Tibial artery (tissue), 4 donors: ENCODE measurements at regions not wholly inside any gene's neighbourhood (a gene's known extent, or its start where the extent isn't known, plus 50 kb on each side); places are given as distances from the start of the nearest gene placed in this dataset.

Source experiments
- DNase-seq, 2 donors: peaks; one replicate each; pipeline ENCODE4 v3.0.0-alpha.2; 2019
- H3K27ac ChIP-seq, 2 donors: fragments of 200-600 bp; sonication (generic) in 1 of 2; 1 replicate in 1 of 2; 2 replicates in 1 of 2; pipeline ENCODE4 v1.5.1; 2018 to 2019; ENCODE audit warnings: mild to moderate bottlenecking in 1 of 2
- H3K27me3 ChIP-seq, 2 donors: fragments of 200-600 bp; sonication (generic) in 1 of 2; one replicate each; pipeline versions ENCODE4 v1.5.1 to v1.6.0; 2016 to 2019
- H3K36me3 ChIP-seq, 3 donors: fragments of 200-600 bp; sonication (generic) in 2 of 3; one replicate each; pipeline ENCODE4 v1.5.1; 2016 to 2019; ENCODE audit warnings: mild to moderate bottlenecking in 2 of 3
- H3K4me1 ChIP-seq, 4 donors: fragments of 200-600 bp; sonication (generic) in 2 of 4; 1 replicate in 3 of 4; 2 replicates in 1 of 4; pipeline ENCODE4 v1.5.1; 2016 to 2019
- H3K4me3 ChIP-seq, 2 donors: fragments of 200-600 bp; sonication (generic) in 1 of 2; 1 replicate in 1 of 2; 2 replicates in 1 of 2; pipeline ENCODE4 v1.5.1; 2018 to 2019; ENCODE audit warnings: mild to moderate bottlenecking in 2 of 2
- H3K9me3 ChIP-seq, 3 donors: fragments of 200-600 bp; sonication (generic) in 1 of 3; one replicate each; pipeline ENCODE4 v1.5.1; 2016 to 2019
- intact Hi-C: fragments of 100-400 bp; cut with DNase I; formaldehyde crosslinking; loops from one replicate; pipeline ENCODE4 v1.15.0; 2023; ENCODE audit warnings: low total_unique reads
- TF ChIP-seq, protein P1 (sequence below), 2 experiments: fragments of 200-600 bp in 1 of 2; fragments of 450-650 bp in 1 of 2; IDR thresholded peaks; one replicate each; pipeline ENCODE4 v1.5.1; 2017 to 2019; ENCODE audit warnings: antibody characterized with exemption in 2 of 2, mild to moderate bottlenecking in 1 of 2, moderate library complexity in 1 of 2

GRCh38 chr2:82675186-82675585, 1783.9 kb downstream of the SUCLG1 start:
- TF ChIP-seq, protein P1, sequence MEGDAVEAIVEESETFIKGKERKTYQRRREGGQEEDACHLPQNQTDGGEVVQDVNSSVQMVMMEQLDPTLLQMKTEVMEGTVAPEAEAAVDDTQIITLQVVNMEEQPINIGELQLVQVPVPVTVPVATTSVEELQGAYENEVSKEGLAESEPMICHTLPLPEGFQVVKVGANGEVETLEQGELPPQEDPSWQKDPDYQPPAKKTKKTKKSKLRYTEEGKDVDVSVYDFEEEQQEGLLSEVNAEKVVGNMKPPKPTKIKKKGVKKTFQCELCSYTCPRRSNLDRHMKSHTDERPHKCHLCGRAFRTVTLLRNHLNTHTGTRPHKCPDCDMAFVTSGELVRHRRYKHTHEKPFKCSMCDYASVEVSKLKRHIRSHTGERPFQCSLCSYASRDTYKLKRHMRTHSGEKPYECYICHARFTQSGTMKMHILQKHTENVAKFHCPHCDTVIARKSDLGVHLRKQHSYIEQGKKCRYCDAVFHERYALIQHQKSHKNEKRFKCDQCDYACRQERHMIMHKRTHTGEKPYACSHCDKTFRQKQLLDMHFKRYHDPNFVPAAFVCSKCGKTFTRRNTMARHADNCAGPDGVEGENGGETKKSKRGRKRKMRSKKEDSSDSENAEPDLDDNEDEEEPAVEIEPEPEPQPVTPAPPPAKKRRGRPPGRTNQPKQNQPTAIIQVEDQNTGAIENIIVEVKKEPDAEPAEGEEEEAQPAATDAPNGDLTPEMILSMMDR (IDR thresholded peaks at IDR 0.05), result no peak
- Histone ChIP-seq H3K36me3 (no peaks in the 10 kb centered on the region), H3K4me1 (no peaks in the 10 kb centered on the region), H3K27me3 (no peaks in the 10 kb centered on the region), H3K9me3 (no peaks in the 10 kb centered on the region), H3K27ac (no peak overlapping the region), H3K4me3 (no peak overlapping the region)
- no peak for DNase-seq
- intact Hi-C loops, result no loop called here

DNA sequence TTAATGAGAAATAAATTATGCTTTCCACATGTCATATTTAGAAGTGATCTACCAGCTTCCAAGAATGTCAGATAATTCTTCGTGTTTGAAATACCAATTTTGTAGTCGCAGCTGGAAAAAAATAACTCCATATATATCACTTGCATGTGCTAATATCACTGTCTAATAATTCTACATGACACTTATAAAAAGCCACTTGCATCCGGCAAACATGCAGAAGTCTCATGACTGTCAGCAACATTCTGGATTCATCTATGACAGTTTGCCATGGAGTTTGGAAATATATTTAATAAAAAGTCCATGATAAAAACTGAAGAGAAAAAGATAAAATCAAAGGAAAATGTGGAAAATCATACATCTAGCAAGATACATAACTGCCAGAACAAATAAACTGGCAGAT, 1784.4 kb downstream of the SUCLG1 start:
- Histone ChIP-seq H3K9me3 (no peaks in the 10 kb centered on the region), H3K4me3 (no peak overlapping the region), H3K36me3 (no peaks in the 10 kb centered on the region), H3K27me3 (no peaks in the 10 kb centered on the region), H3K27ac (no peak overlapping the region), H3K4me1 (no peaks in the 10 kb centered on the region)
- TF ChIP-seq, protein P1 (IDR thresholded peaks at IDR 0.05), result no peak
- intact Hi-C loops, result no loop called here
- DNase-seq, result no peak

- TF ChIP-seq, protein P1 (IDR thresholded peaks at IDR 0.05), result no peak
- intact Hi-C loops, result no loop called here
- Histone ChIP-seq H3K9me3 (no peaks in the 10 kb centered on the region), H3K27ac (no peak overlapping the region), H3K4me1 (no peaks in the 10 kb centered on the region), H3K27me3 (no peaks in the 10 kb centered on the region), H3K4me3 (no peak overlapping the region), H3K36me3 (no peaks in the 10 kb centered on the region)
- DNase-seq, result no peak
These were observed 1791.6 kb downstream of the SUCLG1 start for GRCh38 chr2:82667491-82667890.

DNA sequence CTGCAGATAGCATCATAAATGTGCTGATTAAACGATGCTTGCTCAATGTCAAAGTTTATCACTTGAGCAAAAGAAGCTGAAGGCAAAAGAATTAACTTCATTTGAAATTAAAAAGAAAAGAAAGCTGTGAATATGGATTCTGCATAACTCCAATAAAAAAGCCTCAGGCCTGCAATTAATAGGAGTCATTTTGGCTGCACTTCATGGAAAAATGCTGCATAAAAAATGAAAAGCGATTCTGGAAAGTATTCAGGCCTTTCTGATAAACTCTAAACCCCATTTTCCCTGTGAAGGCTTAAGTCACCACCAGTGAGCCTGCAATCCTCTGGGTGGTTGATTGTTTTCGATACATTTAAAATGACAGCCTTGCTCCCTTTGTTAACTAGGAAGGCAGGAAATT, 1793.4 kb downstream of the SUCLG1 start:
- intact Hi-C loops, result no loop called here
- no peaks in the 10 kb centered on the region for H3K4me1 ChIP-seq
- TF ChIP-seq, protein P1 (IDR thresholded peaks at IDR 0.05), result no peak
- H3K4me3 ChIP-seq, result no peak overlapping the region
- no peak overlapping the region for H3K27ac ChIP-seq
- H3K27me3 ChIP-seq, result no peaks in the 10 kb centered on the region
- H3K9me3 ChIP-seq, result no peaks in the 10 kb centered on the region
- DNase-seq, result no peak
- H3K36me3 ChIP-seq, result no peaks in the 10 kb centered on the region

DNA sequence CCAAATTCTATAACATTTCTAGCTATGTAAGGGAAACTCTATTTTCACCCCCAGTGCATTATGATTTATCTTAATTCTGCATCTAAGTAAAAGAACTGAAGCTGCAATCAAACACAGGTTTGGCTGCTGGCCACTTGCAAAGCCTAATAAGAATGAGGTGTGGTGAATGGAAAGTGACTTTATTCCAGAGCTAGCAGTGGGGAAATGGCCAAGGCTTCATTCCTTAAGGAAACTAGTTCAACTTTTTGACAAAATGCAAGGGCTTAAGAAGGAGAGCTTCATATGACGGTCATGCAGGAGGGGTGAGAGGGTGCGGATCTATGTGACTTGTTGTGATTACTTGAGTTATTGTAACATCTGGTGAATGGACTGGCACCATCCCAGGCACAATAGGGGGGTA, 1802.0 kb downstream of the SUCLG1 start:
- Histone ChIP-seq H3K9me3 (no peaks in the 10 kb centered on the region), H3K27me3 (no peaks in the 10 kb centered on the region), H3K36me3 (no peaks in the 10 kb centered on the region), H3K27ac (no peak overlapping the region), H3K4me3 (no peak overlapping the region), H3K4me1 (no peaks in the 10 kb centered on the region)
- intact Hi-C loops, result no loop called here
- TF ChIP-seq, protein P1 (IDR thresholded peaks at IDR 0.05), result no peak
- DNase-seq, result no peak

GRCh38 chr2:82656420-82656819, 1802.7 kb downstream of the SUCLG1 start:
- no peaks in the 10 kb centered on the region for H3K36me3 ChIP-seq
- H3K4me1 ChIP-seq, result no peaks in the 10 kb centered on the region
- intact Hi-C loops, result no loop called here
- H3K9me3 ChIP-seq, result no peaks in the 10 kb centered on the region
- no peaks in the 10 kb centered on the region for H3K27me3 ChIP-seq
- TF ChIP-seq, protein P1 (IDR thresholded peaks at IDR 0.05), result no peak
- no peak overlapping the region for H3K27ac ChIP-seq
- H3K4me3 ChIP-seq, result no peak overlapping the region
- DNase-seq, result no peak
